MG63 (cell line): ENCODE measurements at regions not wholly inside any gene's neighbourhood (a gene's known extent, or its start where the extent isn't known, plus 50 kb on each side); places are given as distances from the start of the nearest gene placed in this dataset.
"Not testable (repeated sequence)": the region's sequence is repeated elsewhere in the genome, so short reads cannot be mapped to it uniquely, and the experiment has no call there.

Experiments used
- DNase-seq: peaks from one replicate; pipeline ENCODE4 v3.0.0-alpha.2; 2020
- H3K27me3 ChIP-seq: fragments of 250-450 bp; sonication (Bioruptor Pico); 2 replicates; pipeline ENCODE4 v1.5.1; 2020; ENCODE audit warnings: mild to moderate bottlenecking, moderate library complexity
- H3K36me3 ChIP-seq: fragments of 250-450 bp; sonication (Bioruptor Pico); 2 replicates; pipeline ENCODE4 v1.5.1; 2020; ENCODE audit warnings: mild to moderate bottlenecking, moderate library complexity
- H3K4me3 ChIP-seq: fragments of 250-450 bp; sonication (Bioruptor Pico); 2 replicates; pipeline ENCODE4 v1.5.1; 2020; ENCODE audit warnings: mild to moderate bottlenecking, moderate library complexity
- H3K9me3 ChIP-seq: fragments of 250-450 bp; sonication (Bioruptor Pico); 2 replicates; pipeline ENCODE4 v1.5.1; 2020; ENCODE audit warnings: mild to moderate bottlenecking, moderate library complexity

- Histone ChIP-seq H3K4me3 (no peak overlapping the region), H3K9me3 (no peaks in the 10 kb centered on the region), H3K36me3 (no peaks in the 10 kb centered on the region), H3K27me3 (no peaks in the 10 kb centered on the region)
- no peak for DNase-seq
Observed at GRCh38 chrX:121336831-121337421, 289.5 kb downstream of the GLUD2 start.

DNA sequence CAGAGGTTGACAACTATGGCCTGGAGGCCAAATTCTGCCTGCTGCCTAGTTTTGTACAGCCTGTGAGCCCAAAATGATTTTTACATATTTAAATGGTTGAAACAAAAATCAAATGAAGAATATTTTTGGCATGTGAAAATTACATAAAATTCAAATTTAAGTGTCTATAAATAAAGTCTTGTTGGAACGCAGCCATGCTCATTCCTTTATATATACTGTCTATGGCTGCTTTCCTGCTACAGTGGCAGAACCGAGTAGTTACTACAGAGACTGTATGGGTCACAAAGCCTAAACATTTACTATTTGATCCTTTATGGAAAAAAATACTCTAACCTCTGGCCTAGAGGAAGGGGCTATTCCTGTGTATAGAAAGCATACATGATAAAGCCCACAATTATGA, 290.4 kb downstream of the GLUD2 start:
- Histone ChIP-seq H3K36me3 (no peaks in the 10 kb centered on the region), H3K4me3 (no peak overlapping the region), H3K9me3 (no peaks in the 10 kb centered on the region), H3K27me3 (no peaks in the 10 kb centered on the region)
- DNase-seq = no peak

DNA sequence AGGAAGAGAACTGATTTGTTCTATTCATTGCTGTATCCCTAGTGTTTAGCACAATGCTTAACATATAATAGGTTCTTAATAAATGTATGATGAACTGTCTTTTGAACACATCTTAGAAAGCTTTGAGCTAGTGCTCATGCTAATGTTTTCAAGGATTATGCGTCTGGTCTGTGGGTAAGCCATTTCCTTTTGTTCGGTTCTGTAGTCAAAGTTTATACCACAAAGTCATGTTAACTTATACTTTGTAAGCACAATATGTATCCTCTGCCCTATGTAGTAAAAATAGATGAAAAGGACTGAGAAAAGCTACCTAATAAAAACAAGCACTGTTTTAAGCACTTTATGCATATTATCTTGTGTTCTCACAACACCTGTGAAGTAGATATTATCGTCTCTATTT, 301.9 kb downstream of the GLUD2 start:
- DNase-seq = no peak
- no peaks in the 10 kb centered on the region for H3K27me3 ChIP-seq
- H3K36me3 ChIP-seq = no peaks in the 10 kb centered on the region
- no peaks in the 10 kb centered on the region for H3K9me3 ChIP-seq
- H3K4me3 ChIP-seq = no peak overlapping the region

GRCh38 chrX:121356139-121356849, 308.9 kb downstream of the GLUD2 start:
- no peaks in the 10 kb centered on the region for H3K9me3 ChIP-seq
- DNase-seq = no peak
- no peaks in the 10 kb centered on the region for H3K27me3 ChIP-seq
- H3K36me3 ChIP-seq = no peaks in the 10 kb centered on the region
- no peak overlapping the region for H3K4me3 ChIP-seq

- no peaks in the 10 kb centered on the region for H3K27me3 ChIP-seq
- H3K4me3 ChIP-seq = no peak overlapping the region
- no peaks in the 10 kb centered on the region for H3K36me3 ChIP-seq
- H3K9me3 ChIP-seq = no peaks in the 10 kb centered on the region
- no peak for DNase-seq
Observed at GRCh38 chrX:121356850-121357171, 309.4 kb downstream of the GLUD2 start.

GRCh38 chrX:121360280-121360679, 312.9 kb downstream of the GLUD2 start:
- no peaks in the 10 kb centered on the region for H3K27me3 ChIP-seq
- H3K36me3 ChIP-seq = no peaks in the 10 kb centered on the region
- no peak overlapping the region for H3K4me3 ChIP-seq
- no peak for DNase-seq
- no peaks in the 10 kb centered on the region for H3K9me3 ChIP-seq

- no peaks in the 10 kb centered on the region for H3K36me3 ChIP-seq
- H3K27me3 ChIP-seq = no peaks in the 10 kb centered on the region
- no peaks in the 10 kb centered on the region for H3K9me3 ChIP-seq
- no peak for DNase-seq
- no peak overlapping the region for H3K4me3 ChIP-seq
Observed at GRCh38 chrX:121365572-121366161, 318.3 kb downstream of the GLUD2 start.

GRCh38 chrX:121374471-121374870, 327.1 kb downstream of the GLUD2 start:
- DNase-seq = no peak
- Histone ChIP-seq H3K9me3 (no peaks in the 10 kb centered on the region), H3K36me3 (no peaks in the 10 kb centered on the region), H3K27me3 (no peaks in the 10 kb centered on the region), H3K4me3 (no peak overlapping the region)

DNA sequence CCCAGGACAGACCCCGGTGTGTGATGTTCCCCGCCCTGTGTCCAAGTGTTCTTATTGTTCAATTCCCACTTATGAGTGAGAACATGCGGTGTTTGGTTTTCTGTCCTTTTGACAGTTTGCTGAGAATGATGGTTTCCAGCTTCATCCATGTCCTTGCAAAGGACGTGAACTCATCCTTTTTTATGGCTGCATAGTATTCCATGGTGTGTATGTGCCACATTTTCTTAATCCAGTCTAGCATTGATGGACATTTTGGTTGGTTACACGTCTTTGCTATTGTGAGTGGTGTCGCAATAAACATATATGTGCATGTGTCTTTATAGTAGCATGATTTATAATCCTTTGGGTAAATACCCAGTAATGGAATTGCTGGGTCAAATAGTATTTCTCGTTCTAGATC, 334.5 kb downstream of the GLUD2 start:
- not testable (repeated sequence) for H3K9me3 ChIP-seq, H3K36me3 ChIP-seq, H3K4me3 ChIP-seq, H3K27me3 ChIP-seq, DNase-seq

DNA sequence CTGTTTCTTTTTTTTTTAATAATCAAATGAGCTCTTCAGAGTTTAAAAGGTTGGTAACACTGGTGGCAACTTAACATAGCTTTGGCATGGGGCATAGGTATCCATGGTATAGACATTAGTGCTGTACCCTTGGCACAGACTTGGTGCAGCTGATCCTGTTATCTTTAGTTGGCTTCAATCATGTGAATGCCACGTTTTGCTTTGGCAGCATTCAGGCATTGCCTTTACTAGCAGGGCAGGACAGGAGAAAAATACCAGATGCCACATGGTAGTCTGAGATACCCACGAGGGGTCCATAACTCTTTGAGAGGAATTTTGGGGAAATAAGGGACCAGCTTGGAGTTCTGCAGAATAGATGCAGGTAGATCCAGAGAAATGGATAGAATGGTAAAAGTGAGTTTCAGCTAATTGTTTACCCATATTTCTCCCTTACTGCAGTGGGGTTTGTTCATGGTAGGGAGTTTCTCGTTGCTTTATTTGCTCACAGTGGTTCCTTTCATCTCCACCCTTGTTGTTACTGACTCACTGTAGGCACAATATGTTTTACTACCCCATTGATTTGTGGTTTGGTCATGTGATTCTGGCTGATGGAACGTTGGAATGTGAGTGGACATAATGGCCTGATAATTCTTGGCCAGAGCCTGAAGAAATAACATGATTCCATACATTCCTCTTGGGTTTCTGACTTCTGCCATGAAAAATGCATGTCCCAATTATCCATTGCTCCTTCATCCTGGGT, 342.7 kb downstream of the GLUD2 start:
- H3K36me3 ChIP-seq = no peaks in the 10 kb centered on the region
- H3K4me3 ChIP-seq = no peak overlapping the region
- no peaks in the 10 kb centered on the region for H3K9me3 ChIP-seq
- H3K27me3 ChIP-seq = no peaks in the 10 kb centered on the region
- no peak for DNase-seq

- Histone ChIP-seq H3K36me3 (no peaks in the 10 kb centered on the region), H3K9me3 (no peaks in the 10 kb centered on the region), H3K4me3 (no peak overlapping the region), H3K27me3 (no peaks in the 10 kb centered on the region)
- no peak for DNase-seq
Observed at GRCh38 chrX:121405826-121406225, 358.4 kb downstream of the GLUD2 start.

- no peak for DNase-seq
- Histone ChIP-seq H3K9me3 (no peaks in the 10 kb centered on the region), H3K36me3 (no peaks in the 10 kb centered on the region), H3K27me3 (no peaks in the 10 kb centered on the region), H3K4me3 (no peak overlapping the region)
Observed at GRCh38 chrX:121407627-121408026, 360.2 kb downstream of the GLUD2 start.

DNA sequence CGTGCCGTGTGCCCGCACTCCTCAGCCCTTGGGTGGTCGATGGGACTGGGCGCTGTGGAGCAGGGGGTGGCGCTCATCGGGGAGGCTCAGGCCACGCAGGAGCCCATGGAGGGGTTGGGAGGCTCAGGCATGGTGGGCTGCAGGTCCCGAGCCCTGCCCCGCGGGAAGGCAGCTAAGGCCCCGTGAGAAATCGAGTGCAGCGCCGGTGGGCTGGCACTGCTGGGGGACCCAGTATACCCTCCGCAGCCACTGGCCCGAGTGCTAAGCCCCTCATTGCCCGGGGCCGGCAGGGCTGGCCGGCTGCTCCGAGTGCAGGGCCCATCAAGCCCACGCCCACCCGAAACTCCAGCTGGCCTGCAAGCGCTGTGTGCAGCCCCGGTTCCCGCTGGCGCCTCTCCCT, 384.1 kb downstream of the GLUD2 start:
- not testable (repeated sequence) for H3K36me3 ChIP-seq, H3K4me3 ChIP-seq, H3K9me3 ChIP-seq, H3K27me3 ChIP-seq, DNase-seq

DNA sequence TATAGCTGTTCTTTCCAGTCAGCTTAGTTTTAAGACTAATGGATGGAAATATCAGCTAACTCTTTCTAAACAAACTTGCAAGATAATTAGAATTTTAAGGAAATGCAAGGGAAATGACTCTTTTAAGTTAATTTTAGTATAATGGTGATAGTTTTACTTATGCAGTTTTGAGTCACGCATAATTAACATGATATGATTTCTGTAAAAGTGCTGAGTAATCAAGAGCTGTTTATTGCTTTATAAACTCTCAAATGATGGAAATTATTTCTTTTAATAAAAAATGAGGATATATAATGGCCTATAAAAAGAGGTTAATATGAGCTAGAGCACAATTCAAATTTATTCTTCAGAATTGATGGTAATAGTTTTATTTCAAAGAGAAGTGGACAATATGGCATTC, 385.9 kb downstream of the GLUD2 start:
- no peak overlapping the region for H3K4me3 ChIP-seq
- no peaks in the 10 kb centered on the region for H3K36me3 ChIP-seq
- no peaks in the 10 kb centered on the region for H3K9me3 ChIP-seq
- DNase-seq = no peak
- H3K27me3 ChIP-seq = no peaks in the 10 kb centered on the region

DNA sequence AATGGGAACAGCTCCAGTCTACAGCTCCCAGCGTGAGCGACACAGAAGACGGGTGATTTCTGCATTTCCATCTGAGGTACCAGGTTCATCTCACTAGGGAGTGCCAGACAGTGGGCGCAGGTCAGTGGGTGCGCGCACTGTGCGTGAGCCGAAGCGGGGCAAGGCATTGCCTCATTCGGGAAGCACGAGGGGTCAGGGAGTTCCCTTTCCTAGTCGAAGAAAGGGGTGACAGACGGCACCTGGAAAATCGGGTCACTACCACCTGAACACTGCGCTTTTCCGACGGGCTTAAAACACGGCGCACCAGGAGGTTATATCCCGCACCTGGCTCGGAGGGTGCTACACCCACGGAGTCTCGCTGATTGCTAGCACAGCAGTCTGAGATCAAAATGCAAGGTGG, 390.3 kb downstream of the GLUD2 start:
- DNase-seq, H3K27me3 ChIP-seq, H3K9me3 ChIP-seq, H3K36me3 ChIP-seq, H3K4me3 ChIP-seq: not testable (repeated sequence)

DNA sequence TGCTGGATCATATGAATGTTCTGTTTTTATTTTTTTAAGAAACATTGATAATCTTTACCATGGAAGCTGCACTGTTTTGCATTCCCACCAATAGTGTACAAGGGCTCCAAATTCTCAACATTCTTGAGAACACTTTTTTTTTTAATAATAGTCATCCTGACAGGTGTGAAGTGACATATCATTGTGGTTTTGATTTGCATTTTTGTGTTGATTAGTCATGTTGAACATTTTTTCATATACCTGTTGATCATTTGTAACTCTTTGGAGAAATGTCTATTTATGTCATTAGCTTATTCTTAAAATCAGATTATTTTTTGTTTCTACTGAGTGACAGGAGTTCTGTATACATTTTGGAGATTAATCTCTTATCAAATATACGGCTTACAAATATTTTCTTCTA, 408.5 kb downstream of the GLUD2 start:
- DNase-seq = no peak
- Histone ChIP-seq H3K4me3 (no peak overlapping the region), H3K27me3 (no peaks in the 10 kb centered on the region), H3K36me3 (no peaks in the 10 kb centered on the region), H3K9me3 (no peaks in the 10 kb centered on the region)

DNA sequence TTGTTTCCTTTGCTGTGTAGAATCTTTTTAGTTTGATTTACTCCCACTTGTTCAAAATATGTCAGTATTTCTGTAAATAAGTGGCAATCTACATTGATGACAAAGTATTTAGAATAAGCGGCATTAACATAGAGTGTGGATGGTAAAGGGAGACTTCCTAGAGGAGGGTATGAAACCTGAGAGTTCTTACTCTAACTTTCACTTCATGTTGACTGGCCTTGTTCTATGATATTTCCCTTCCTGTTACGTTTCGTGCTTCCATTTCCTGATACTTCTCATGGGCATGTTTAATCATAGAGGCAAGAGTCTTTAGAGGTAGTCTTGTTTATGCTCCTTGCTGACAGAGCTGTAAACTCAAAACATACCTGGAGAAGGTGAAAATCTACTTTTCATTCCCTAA, 408.9 kb downstream of the GLUD2 start:
- no peak overlapping the region for H3K4me3 ChIP-seq
- no peaks in the 10 kb centered on the region for H3K27me3 ChIP-seq
- no peak for DNase-seq
- no peaks in the 10 kb centered on the region for H3K9me3 ChIP-seq
- no peaks in the 10 kb centered on the region for H3K36me3 ChIP-seq

- DNase-seq = no peak
- no peaks in the 10 kb centered on the region for H3K27me3 ChIP-seq
- no peaks in the 10 kb centered on the region for H3K36me3 ChIP-seq
- no peak overlapping the region for H3K4me3 ChIP-seq
- no peaks in the 10 kb centered on the region for H3K9me3 ChIP-seq
Observed at GRCh38 chrX:121457096-121457495, 409.7 kb downstream of the GLUD2 start.
